Astrocyte (in vitro differentiated cells and primary cell): ENCODE measurements at regions not wholly inside any gene's neighbourhood (a gene's known extent, or its start where the extent isn't known, plus 50 kb on each side); places are given as distances from the start of the nearest gene placed in this dataset.

Source experiments
- CTCF ChIP-seq: IDR thresholded peaks from 2 replicates; pipeline ENCODE4 v1.5.1; 2011; ENCODE audit warnings: low read depth, mild to moderate bottlenecking, inconsistent platforms, low read length, moderate library complexity; ENCODE audit not compliant: insufficient read depth
- EZH2 ChIP-seq: IDR thresholded peaks from 2 replicates; pipeline ENCODE4 v1.6.1; 2012; ENCODE audit warnings: mild to moderate bottlenecking, low read length, inconsistent platforms; ENCODE audit not compliant: insufficient read depth

GRCh38 chr4:23697722-23698121 lies 192.1 kb downstream of the PPARGC1A start:
- TF ChIP-seq CTCF (no peak), EZH2 (no peak)
